ENCODE measurements at regions not wholly inside any gene's neighbourhood (a gene's known extent, or its start where the extent isn't known, plus 50 kb on each side); places are given as distances from the start of the nearest gene placed in this dataset.

- TF ChIP-seq, protein P1, sequence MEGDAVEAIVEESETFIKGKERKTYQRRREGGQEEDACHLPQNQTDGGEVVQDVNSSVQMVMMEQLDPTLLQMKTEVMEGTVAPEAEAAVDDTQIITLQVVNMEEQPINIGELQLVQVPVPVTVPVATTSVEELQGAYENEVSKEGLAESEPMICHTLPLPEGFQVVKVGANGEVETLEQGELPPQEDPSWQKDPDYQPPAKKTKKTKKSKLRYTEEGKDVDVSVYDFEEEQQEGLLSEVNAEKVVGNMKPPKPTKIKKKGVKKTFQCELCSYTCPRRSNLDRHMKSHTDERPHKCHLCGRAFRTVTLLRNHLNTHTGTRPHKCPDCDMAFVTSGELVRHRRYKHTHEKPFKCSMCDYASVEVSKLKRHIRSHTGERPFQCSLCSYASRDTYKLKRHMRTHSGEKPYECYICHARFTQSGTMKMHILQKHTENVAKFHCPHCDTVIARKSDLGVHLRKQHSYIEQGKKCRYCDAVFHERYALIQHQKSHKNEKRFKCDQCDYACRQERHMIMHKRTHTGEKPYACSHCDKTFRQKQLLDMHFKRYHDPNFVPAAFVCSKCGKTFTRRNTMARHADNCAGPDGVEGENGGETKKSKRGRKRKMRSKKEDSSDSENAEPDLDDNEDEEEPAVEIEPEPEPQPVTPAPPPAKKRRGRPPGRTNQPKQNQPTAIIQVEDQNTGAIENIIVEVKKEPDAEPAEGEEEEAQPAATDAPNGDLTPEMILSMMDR (IDR thresholded peaks at IDR 0.05): no peak
- TF ChIP-seq POLR2AphosphoS5 (IDR thresholded peaks at IDR 0.05): no peak
- TF ChIP-seq POLR2A (IDR thresholded peaks at IDR 0.05): no peak
- no peak for TF ChIP-seq EP300 (IDR thresholded peaks at IDR 0.05)
These were observed 504.9 kb downstream of the ZEB2 start for GRCh38 chr2:144015036-144015435.
